ENCODE measurements at regions not wholly inside any gene's neighbourhood (a gene's known extent, or its start where the extent isn't known, plus 50 kb on each side); places are given as distances from the start of the nearest gene placed in this dataset.

DNA sequence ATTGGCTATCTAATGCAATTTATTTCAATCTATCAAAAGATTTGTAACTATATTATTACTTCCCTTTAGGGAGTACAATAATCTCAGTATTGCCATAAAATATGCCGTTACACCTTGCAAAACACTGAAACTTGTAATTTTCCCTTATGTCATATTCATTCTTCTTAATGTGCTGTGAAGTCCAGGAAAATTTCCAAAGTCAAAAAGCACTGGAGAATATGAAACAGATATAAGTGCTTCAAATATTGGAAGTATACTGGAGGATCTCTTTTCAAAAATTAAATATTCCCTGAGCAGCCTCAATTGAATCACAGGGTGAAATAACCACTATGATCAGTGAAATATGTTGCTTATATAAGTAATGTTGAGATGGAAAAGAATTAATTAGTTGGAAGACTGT, 356.0 kb downstream of the PPP1R3A start:
- CTCF ChIA-PET: no interaction called here
- DNase-seq (ENCODE audit: low read depth, low spot score): no peak
- Histone ChIP-seq H3K4me1 (ENCODE audit: control insufficient read depth, insufficient read depth, low read length) (no peaks in the 10 kb centered on the region), H3K27ac (ENCODE audit: control insufficient read depth, insufficient read depth) (no peak overlapping the region), H3K36me3 (ENCODE audit: control insufficient read depth in 2 of 2, insufficient read depth in 2 of 2, low read length in 1 of 2) (no peaks in the 10 kb centered on the region), H3K79me2 (ENCODE audit: control insufficient read depth, insufficient read depth, low read length) (no peaks in the 10 kb centered on the region), H3K4me2 (ENCODE audit: control insufficient read depth, insufficient read depth) (no peak overlapping the region), H3K9me3 (replicated peaks; ENCODE audit: control insufficient read depth, insufficient read depth, low read length) (no peaks in the 10 kb centered on the region), H2AFZ (ENCODE audit: control insufficient read depth, low read depth, low read length) (no peak overlapping the region), H4K20me1 (ENCODE audit: control insufficient read depth, insufficient read depth) (no peaks in the 10 kb centered on the region), H3K9ac (ENCODE audit: control insufficient read depth, insufficient read depth, low read length) (no peak overlapping the region), H3K27me3 (replicated peaks in 1 of 2; ENCODE audit: control insufficient read depth in 2 of 2, insufficient read depth in 2 of 2, low read length in 1 of 2) (no peaks in the 10 kb centered on the region), H3K4me3 (no peak overlapping the region)
- SMC1A ChIA-PET (ENCODE audit: uncharacterized antibody, unreplicated experiment): no interaction called here
- RAD21 ChIA-PET (ENCODE audit: unreplicated experiment): no interaction called here
- no peak for FAIRE-seq
- 0% methylated on average over 1 of the region's 1 CpG for WGBS (ENCODE audit: insufficient coverage, insufficient replicate concordance, low lambda C conversion rate, missing lambda C conversion rate)
- POLR2A ChIA-PET: no interaction called here
- no peak for ATAC-seq
- intact Hi-C loops (cut with micrococcal nuclease; ENCODE audit: unreplicated experiment) (no loop called here), in situ Hi-C loops (cut with MboI) (no loop called here)
- no TSS peak for BruUV-seq (replicated peaks)
- TF ChIP-seq JUNB (IDR thresholded peaks at IDR 0.05) (no peak), CBX3 (IDR thresholded peaks at IDR 0.05; ENCODE audit: borderline replicate concordance, low read depth) (no peak), CHD1 (IDR thresholded peaks at IDR 0.05; ENCODE audit: low read depth, low read length) (no peak), TCF7 (IDR thresholded peaks at IDR 0.05; ENCODE audit: borderline replicate concordance) (no peak), PAX5 (IDR thresholded peaks at IDR 0.05; ENCODE audit: borderline replicate concordance, low read depth, low read length) (no peak), HCFC1 (IDR thresholded peaks at IDR 0.05; ENCODE audit: low read length) (no peak), POLR2A (IDR thresholded peaks at IDR 0.05; ENCODE audit: low read depth, low read length) (no peak), LARP7 (IDR thresholded peaks at IDR 0.05) (no peak), SIX5 (IDR thresholded peaks at IDR 0.05; ENCODE audit: low read depth, low read length, severe bottlenecking) (no peak), NR2F1 (conservative IDR thresholded peaks at IDR 0.05) (no peak), STAT1 (conservative IDR thresholded peaks at IDR 0.05) (no peak)
- TF ChIP-seq, protein P1, sequence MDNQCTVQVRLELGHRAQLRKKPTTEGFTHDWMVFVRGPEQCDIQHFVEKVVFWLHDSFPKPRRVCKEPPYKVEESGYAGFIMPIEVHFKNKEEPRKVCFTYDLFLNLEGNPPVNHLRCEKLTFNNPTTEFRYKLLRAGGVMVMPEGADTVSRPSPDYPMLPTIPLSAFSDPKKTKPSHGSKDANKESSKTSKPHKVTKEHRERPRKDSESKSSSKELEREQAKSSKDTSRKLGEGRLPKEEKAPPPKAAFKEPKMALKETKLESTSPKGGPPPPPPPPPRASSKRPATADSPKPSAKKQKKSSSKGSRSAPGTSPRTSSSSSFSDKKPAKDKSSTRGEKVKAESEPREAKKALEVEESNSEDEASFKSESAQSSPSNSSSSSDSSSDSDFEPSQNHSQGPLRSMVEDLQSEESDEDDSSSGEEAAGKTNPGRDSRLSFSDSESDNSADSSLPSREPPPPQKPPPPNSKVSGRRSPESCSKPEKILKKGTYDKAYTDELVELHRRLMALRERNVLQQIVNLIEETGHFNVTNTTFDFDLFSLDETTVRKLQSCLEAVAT (IDR thresholded peaks at IDR 0.05): no peak
- TF ChIP-seq, protein P2, sequence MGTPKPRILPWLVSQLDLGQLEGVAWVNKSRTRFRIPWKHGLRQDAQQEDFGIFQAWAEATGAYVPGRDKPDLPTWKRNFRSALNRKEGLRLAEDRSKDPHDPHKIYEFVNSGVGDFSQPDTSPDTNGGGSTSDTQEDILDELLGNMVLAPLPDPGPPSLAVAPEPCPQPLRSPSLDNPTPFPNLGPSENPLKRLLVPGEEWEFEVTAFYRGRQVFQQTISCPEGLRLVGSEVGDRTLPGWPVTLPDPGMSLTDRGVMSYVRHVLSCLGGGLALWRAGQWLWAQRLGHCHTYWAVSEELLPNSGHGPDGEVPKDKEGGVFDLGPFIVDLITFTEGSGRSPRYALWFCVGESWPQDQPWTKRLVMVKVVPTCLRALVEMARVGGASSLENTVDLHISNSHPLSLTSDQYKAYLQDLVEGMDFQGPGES (IDR thresholded peaks at IDR 0.05): no peak
- TF ChIP-seq, protein P3, sequence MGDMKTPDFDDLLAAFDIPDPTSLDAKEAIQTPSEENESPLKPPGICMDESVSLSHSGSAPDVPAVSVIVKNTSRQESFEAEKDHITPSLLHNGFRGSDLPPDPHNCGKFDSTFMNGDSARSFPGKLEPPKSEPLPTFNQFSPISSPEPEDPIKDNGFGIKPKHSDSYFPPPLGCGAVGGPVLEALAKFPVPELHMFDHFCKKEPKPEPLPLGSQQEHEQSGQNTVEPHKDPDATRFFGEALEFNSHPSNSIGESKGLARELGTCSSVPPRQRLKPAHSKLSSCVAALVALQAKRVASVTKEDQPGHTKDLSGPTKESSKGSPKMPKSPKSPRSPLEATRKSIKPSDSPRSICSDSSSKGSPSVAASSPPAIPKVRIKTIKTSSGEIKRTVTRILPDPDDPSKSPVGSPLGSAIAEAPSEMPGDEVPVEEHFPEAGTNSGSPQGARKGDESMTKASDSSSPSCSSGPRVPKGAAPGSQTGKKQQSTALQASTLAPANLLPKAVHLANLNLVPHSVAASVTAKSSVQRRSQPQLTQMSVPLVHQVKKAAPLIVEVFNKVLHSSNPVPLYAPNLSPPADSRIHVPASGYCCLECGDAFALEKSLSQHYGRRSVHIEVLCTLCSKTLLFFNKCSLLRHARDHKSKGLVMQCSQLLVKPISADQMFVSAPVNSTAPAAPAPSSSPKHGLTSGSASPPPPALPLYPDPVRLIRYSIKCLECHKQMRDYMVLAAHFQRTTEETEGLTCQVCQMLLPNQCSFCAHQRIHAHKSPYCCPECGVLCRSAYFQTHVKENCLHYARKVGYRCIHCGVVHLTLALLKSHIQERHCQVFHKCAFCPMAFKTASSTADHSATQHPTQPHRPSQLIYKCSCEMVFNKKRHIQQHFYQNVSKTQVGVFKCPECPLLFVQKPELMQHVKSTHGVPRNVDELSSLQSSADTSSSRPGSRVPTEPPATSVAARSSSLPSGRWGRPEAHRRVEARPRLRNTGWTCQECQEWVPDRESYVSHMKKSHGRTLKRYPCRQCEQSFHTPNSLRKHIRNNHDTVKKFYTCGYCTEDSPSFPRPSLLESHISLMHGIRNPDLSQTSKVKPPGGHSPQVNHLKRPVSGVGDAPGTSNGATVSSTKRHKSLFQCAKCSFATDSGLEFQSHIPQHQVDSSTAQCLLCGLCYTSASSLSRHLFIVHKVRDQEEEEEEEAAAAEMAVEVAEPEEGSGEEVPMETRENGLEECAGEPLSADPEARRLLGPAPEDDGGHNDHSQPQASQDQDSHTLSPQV (IDR thresholded peaks at IDR 0.05): no peak
- TF ChIP-seq, protein P4, sequence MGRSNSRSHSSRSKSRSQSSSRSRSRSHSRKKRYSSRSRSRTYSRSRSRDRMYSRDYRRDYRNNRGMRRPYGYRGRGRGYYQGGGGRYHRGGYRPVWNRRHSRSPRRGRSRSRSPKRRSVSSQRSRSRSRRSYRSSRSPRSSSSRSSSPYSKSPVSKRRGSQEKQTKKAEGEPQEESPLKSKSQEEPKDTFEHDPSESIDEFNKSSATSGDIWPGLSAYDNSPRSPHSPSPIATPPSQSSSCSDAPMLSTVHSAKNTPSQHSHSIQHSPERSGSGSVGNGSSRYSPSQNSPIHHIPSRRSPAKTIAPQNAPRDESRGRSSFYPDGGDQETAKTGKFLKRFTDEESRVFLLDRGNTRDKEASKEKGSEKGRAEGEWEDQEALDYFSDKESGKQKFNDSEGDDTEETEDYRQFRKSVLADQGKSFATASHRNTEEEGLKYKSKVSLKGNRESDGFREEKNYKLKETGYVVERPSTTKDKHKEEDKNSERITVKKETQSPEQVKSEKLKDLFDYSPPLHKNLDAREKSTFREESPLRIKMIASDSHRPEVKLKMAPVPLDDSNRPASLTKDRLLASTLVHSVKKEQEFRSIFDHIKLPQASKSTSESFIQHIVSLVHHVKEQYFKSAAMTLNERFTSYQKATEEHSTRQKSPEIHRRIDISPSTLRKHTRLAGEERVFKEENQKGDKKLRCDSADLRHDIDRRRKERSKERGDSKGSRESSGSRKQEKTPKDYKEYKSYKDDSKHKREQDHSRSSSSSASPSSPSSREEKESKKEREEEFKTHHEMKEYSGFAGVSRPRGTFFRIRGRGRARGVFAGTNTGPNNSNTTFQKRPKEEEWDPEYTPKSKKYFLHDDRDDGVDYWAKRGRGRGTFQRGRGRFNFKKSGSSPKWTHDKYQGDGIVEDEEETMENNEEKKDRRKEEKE (IDR thresholded peaks at IDR 0.05): no peak
- TF ChIP-seq, protein P5, sequence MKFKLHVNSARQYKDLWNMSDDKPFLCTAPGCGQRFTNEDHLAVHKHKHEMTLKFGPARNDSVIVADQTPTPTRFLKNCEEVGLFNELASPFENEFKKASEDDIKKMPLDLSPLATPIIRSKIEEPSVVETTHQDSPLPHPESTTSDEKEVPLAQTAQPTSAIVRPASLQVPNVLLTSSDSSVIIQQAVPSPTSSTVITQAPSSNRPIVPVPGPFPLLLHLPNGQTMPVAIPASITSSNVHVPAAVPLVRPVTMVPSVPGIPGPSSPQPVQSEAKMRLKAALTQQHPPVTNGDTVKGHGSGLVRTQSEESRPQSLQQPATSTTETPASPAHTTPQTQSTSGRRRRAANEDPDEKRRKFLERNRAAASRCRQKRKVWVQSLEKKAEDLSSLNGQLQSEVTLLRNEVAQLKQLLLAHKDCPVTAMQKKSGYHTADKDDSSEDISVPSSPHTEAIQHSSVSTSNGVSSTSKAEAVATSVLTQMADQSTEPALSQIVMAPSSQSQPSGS (IDR thresholded peaks at IDR 0.05; ENCODE audit: low read length): no peak
